ENCODE measurements at regions not wholly inside any gene's neighbourhood (a gene's known extent, or its start where the extent isn't known, plus 50 kb on each side); places are given as distances from the start of the nearest gene placed in this dataset.

GRCh38 chr17:33436321-33436720 lies 143.2 kb upstream of the ASIC2 start:
- TF ChIP-seq CTCF (IDR thresholded peaks at IDR 0.05) (no peak), POLR2AphosphoS5 (IDR thresholded peaks at IDR 0.05) (no peak), POLR2A (IDR thresholded peaks at IDR 0.05) (no peak), EP300 (IDR thresholded peaks at IDR 0.05) (no peak)
